Neural cell (in vitro differentiated cells): ENCODE measurements at regions not wholly inside any gene's neighbourhood (a gene's known extent, or its start where the extent isn't known, plus 50 kb on each side); places are given as distances from the start of the nearest gene placed in this dataset.

Source experiments
- CTCF ChIP-seq: fragments of 450-650 bp; IDR thresholded peaks from 2 replicates; pipeline ENCODE4 v1.5.1; 2014; ENCODE audit warnings: antibody characterized with exemption, mild to moderate bottlenecking, moderate library complexity; ENCODE audit not compliant: poor library complexity, severe bottlenecking
- EP300 ChIP-seq: fragments of 450-650 bp; conservative IDR thresholded peaks from 2 replicates; pipeline ENCODE4 v1.6.1; 2014; ENCODE audit warnings: antibody characterized with exemption, mild to moderate bottlenecking, moderate library complexity; ENCODE audit not compliant: poor library complexity, severe bottlenecking
- EZH2 ChIP-seq: fragments of 200-600, 300-800 bp; shearing (Covaris generic), sonication (generic); IDR thresholded peaks from 2 replicates; pipeline ENCODE4 v1.6.1; 2014; ENCODE audit warnings: antibody characterized with exemption, low read length, borderline replicate concordance, mild to moderate bottlenecking; ENCODE audit not compliant: insufficient read depth, poor library complexity, severe bottlenecking
- POLR2AphosphoS5 ChIP-seq: IDR thresholded peaks from 2 replicates; pipeline ENCODE4 v1.6.1; 2012
- RAD21 ChIP-seq: fragments of 450-650 bp; conservative IDR thresholded peaks from 2 replicates; pipeline ENCODE4 v1.6.1; 2014; ENCODE audit warnings: antibody characterized with exemption, mild to moderate bottlenecking, moderate library complexity
- REST ChIP-seq: IDR thresholded peaks from 2 replicates; pipeline ENCODE4 v1.6.1; 2012; ENCODE audit warnings: borderline replicate concordance
- SMC3 ChIP-seq: fragments of 450-650 bp; conservative IDR thresholded peaks from 2 replicates; pipeline ENCODE4 v1.6.1; 2014; ENCODE audit warnings: antibody characterized with exemption, mild to moderate bottlenecking, moderate library complexity; ENCODE audit not compliant: poor library complexity
- TAF1 ChIP-seq: IDR thresholded peaks from 2 replicates; pipeline ENCODE4 v1.6.1; 2012; ENCODE audit warnings: low read depth

- TF ChIP-seq CTCF (no peak), TAF1 (no peak), SMC3 (no peak), EP300 (no peak), EZH2 (no peak), REST (no peak), POLR2AphosphoS5 (no peak), RAD21 (no peak)
Observed at GRCh38 chr1:214895011-214895600, 187.4 kb upstream of the KCNK2 start.
